ENCODE measurements at regions not wholly inside any gene's neighbourhood (a gene's known extent, or its start where the extent isn't known, plus 50 kb on each side); places are given as distances from the start of the nearest gene placed in this dataset.

DNA sequence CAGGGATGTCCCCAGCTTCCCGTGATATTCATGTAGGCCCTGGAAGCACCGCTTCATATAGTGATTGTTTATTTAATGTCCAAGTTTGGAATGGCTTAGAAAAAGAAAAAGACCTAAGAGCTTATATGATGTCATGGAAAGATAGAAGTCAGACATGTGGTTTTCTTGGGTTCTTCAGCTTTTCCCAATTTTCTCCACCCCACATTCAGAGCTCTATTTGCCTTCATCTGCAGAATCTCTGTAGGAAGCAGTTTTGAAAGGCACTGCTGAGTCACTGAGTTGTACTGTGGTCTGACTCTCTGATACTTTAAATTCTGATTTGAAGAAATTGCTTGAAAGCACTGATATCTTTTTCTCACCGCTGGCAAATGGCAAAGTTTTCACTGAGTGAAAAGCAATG is 120.6 kb upstream of the EDNRA start:
- no peaks in the 10 kb centered on the region for H3K36me3 Mint-ChIP-seq (ENCODE audit: insufficient read depth)
- DNase-seq, result no peak
- no peak overlapping the region for H3K4me3 Mint-ChIP-seq
- no peaks in the 10 kb centered on the region for H3K9me3 Mint-ChIP-seq
- ATAC-seq, result no peak
- no peaks in the 10 kb centered on the region for H3K4me1 Mint-ChIP-seq (ENCODE audit: low read depth)
- H3K27me3 Mint-ChIP-seq (ENCODE audit: low read depth), result no peaks in the 10 kb centered on the region

DNA sequence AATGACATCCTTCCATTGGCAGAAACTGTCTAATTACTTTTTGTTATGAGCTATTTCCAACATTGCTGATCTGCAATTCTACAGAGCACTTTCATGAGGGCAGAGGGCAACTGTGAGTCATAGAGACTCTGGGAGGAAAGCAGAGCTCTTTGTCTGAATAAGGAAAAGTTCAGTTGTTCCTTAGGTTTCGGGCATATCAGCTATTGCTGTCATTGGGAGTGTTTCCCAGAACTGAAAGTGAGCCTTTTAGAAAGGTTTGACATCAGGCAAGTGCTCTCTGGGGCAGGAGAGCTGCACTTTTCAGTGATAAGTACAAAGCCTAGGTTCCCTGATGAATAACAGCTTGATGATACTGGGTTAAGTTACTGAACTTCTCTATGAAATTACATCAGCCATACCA is 119.2 kb upstream of the EDNRA start:
- H3K4me3 Mint-ChIP-seq, result no peak overlapping the region
- H3K9me3 Mint-ChIP-seq, result no peaks in the 10 kb centered on the region
- H3K36me3 Mint-ChIP-seq (ENCODE audit: insufficient read depth), result no peaks in the 10 kb centered on the region
- H3K4me1 Mint-ChIP-seq (ENCODE audit: low read depth), result no peaks in the 10 kb centered on the region
- H3K27me3 Mint-ChIP-seq (ENCODE audit: low read depth), result no peaks in the 10 kb centered on the region
- DNase-seq (no peak), ATAC-seq (no peak)

DNA sequence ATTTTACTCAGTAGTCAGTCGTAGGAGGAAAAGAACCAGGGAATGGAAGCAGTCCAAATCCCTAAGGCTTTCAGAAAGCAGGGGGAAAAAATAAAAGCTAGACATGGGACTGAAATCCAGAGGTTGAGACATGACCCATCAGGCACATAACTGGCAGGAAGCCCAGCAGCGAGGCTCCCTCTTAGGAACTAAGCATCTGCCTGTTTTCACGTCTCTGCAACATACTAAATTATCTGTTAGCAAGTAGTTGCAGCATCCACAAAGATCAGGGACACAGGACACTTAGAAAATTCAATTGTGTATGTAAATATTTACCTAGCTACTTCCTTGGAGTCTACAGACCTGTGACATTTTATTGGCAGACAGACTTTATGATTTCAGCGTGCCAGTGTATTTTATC is 118.0 kb upstream of the EDNRA start:
- Mint-ChIP-seq H3K9me3 (no peaks in the 10 kb centered on the region), H3K27me3 (ENCODE audit: low read depth) (no peaks in the 10 kb centered on the region), H3K4me1 (ENCODE audit: low read depth) (no peaks in the 10 kb centered on the region), H3K4me3 (no peak overlapping the region), H3K36me3 (ENCODE audit: insufficient read depth) (no peaks in the 10 kb centered on the region)
- DNase-seq (no peak), ATAC-seq (no peak)

DNA sequence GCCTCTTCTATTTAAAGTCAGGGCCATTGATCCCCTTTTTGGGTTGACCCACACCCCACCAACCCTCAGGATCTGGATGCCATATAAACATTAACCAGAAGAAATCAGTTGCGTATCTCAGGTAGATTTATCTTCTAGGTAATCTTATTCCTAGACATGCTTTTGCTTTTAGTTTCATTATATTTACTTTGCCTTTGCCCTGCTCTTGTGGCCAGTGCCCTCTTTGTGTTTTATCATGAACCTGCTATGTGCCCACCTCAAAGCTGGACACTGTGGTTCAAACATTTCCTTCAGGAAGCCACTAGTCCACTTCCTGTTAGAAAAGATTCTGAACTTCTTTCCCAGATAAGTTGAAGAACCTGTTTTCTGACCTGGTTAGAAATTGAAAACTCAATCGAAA is 117.4 kb upstream of the EDNRA start:
- Mint-ChIP-seq H3K4me3 (no peak overlapping the region), H3K36me3 (ENCODE audit: insufficient read depth) (no peaks in the 10 kb centered on the region), H3K27me3 (ENCODE audit: low read depth) (no peaks in the 10 kb centered on the region), H3K4me1 (ENCODE audit: low read depth) (no peaks in the 10 kb centered on the region), H3K9me3 (no peaks in the 10 kb centered on the region)
- DNase-seq, result no peak
- no peak for ATAC-seq

DNA sequence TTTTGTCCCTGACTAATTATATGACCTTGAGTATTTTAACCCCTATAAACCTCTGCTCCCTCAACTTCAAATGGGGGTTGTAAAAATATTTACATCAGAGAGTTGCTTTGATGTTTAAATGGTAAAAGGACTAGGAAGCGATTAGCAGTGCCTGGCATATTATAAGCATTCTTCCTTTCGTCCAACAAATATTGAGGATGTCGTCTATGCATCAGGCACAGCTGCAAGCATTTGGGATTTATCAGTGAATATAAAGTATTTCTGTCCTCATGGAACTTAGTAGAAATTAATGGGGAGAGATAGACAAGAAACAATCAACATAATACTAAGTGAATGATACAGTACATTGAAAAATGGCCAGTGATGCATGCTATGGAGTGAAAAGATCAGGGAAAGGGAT is 115.5 kb upstream of the EDNRA start:
- DNase-seq (no peak), ATAC-seq (no peak)
- H3K4me1 Mint-ChIP-seq (ENCODE audit: low read depth), result no peaks in the 10 kb centered on the region
- H3K27me3 Mint-ChIP-seq (ENCODE audit: low read depth), result no peaks in the 10 kb centered on the region
- no peaks in the 10 kb centered on the region for H3K9me3 Mint-ChIP-seq
- no peaks in the 10 kb centered on the region for H3K36me3 Mint-ChIP-seq (ENCODE audit: insufficient read depth)
- H3K4me3 Mint-ChIP-seq, result no peak overlapping the region

DNA sequence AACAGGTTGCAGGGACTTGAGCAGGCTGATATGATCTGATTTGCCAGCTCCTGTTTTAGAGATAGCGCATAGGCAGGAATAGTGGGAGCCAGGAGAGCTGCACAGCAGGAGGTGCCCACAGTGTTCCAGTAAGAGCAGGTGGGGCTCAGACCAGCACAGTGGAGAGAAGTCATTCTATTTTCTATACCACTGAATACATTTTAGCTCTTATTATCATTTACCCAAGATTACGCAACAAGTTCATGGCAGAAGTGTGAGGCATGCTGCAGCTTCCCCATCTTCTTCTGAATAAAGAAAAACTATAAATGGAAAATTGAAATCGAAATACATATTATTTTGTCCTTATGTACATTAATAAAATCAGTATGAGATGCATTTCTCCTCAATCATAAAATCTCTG is 114.7 kb upstream of the EDNRA start:
- H3K4me3 Mint-ChIP-seq, result no peak overlapping the region
- no peak for ATAC-seq
- no peak for DNase-seq
- no peaks in the 10 kb centered on the region for H3K4me1 Mint-ChIP-seq (ENCODE audit: low read depth)
- no peaks in the 10 kb centered on the region for H3K9me3 Mint-ChIP-seq
- H3K27me3 Mint-ChIP-seq (ENCODE audit: low read depth), result no peaks in the 10 kb centered on the region
- no peaks in the 10 kb centered on the region for H3K36me3 Mint-ChIP-seq (ENCODE audit: insufficient read depth)

DNA sequence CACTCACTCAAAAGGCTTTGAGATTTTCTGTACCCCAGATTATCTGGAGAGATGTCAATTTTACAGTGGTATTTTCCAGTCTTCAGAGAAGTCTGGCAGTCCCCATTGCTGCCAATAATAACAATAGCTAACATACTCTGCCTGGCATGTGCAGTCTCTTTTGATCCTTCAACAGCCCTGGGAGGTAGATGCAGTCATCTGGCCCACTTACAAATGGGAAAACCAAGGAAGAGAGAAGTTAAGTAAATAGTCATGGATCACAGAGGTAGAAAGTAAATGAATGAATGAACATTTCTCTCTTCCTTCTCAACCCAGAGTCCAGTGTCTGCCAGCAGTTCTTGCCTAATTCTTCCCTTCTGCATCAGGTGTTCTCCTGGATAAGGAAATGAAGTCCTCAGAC is 113.0 kb upstream of the EDNRA start:
- Mint-ChIP-seq H3K36me3 (ENCODE audit: insufficient read depth) (no peaks in the 10 kb centered on the region), H3K9me3 (peaks cover 3% of the 10 kb centered on the region), H3K27me3 (ENCODE audit: low read depth) (no peaks in the 10 kb centered on the region), H3K4me1 (ENCODE audit: low read depth) (no peaks in the 10 kb centered on the region), H3K4me3 (no peak overlapping the region)
- DNase-seq (no peak), ATAC-seq (no peak)

DNA sequence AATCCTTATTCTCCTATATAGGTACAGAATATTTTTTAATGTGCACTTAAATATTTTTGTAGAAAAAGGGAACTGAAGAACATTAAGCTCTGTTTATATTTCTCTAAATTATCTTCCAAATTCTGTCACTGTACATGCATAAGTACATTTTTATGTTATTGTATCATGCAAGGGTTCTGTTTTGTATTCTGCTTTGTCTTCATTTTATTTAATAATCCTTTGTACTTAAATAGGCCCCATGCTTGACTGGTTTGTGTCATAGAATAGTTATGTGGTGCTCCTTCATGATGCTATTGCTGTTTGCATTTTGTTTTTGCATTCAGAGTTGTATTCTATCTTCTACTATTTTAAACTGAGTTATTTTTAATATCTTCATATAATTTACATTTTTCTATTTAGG is 111.9 kb upstream of the EDNRA start:
- Mint-ChIP-seq H3K4me3 (no peak overlapping the region), H3K36me3 (ENCODE audit: insufficient read depth) (no peaks in the 10 kb centered on the region), H3K9me3 (peaks cover 3% of the 10 kb centered on the region), H3K4me1 (ENCODE audit: low read depth) (no peaks in the 10 kb centered on the region), H3K27me3 (ENCODE audit: low read depth) (no peaks in the 10 kb centered on the region)
- no peak for ATAC-seq
- no peak for DNase-seq

DNA sequence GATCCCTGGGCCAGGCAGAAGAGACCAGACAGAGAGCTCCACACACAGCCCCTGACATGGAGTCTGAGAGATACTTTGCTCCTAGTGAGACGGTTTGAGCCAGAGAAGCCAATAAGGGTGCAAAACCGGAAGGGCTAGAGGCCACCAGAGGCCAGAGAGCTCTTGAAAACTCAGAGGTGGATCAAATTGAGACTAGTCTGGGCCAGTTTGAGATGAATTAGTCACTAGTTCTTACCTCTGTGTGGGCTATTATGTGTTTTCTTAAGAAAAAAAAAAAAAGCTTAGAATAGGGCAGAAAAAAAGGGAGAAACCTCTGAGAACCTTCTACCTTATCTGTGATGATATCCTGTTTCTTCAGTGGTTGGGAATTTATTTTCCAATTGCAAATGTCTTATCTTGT is 110.4 kb upstream of the EDNRA start:
- H3K4me3 Mint-ChIP-seq, result no peak overlapping the region
- no peaks in the 10 kb centered on the region for H3K27me3 Mint-ChIP-seq (ENCODE audit: low read depth)
- H3K36me3 Mint-ChIP-seq (ENCODE audit: insufficient read depth), result no peaks in the 10 kb centered on the region
- H3K9me3 Mint-ChIP-seq, result peaks cover 3% of the 10 kb centered on the region
- no peaks in the 10 kb centered on the region for H3K4me1 Mint-ChIP-seq (ENCODE audit: low read depth)
- DNase-seq (no peak), ATAC-seq (no peak)

DNA sequence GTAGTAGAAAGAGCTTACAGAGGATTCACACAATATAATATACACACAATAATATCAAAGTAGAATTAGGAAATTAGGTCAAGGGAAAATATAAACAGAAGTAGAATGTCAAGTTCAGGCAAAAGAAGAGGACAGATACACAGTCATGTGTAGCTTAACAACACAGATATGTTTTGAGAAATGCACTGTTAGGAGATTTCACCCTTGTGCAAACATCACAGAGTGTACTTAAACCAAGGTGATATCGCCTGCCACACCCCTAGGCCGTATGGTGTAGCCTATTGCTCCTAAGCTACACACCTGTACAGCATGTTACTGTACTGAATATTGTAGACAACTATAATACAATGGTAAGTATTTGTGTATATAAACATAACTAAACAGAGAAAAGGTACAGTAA is 110.0 kb upstream of the EDNRA start:
- DNase-seq (no peak), ATAC-seq (no peak)
- H3K36me3 Mint-ChIP-seq (ENCODE audit: insufficient read depth), result no peaks in the 10 kb centered on the region
- peaks cover 3% of the 10 kb centered on the region for H3K9me3 Mint-ChIP-seq
- no peak overlapping the region for H3K4me3 Mint-ChIP-seq
- H3K4me1 Mint-ChIP-seq (ENCODE audit: low read depth), result no peaks in the 10 kb centered on the region
- H3K27me3 Mint-ChIP-seq (ENCODE audit: low read depth), result no peaks in the 10 kb centered on the region

DNA sequence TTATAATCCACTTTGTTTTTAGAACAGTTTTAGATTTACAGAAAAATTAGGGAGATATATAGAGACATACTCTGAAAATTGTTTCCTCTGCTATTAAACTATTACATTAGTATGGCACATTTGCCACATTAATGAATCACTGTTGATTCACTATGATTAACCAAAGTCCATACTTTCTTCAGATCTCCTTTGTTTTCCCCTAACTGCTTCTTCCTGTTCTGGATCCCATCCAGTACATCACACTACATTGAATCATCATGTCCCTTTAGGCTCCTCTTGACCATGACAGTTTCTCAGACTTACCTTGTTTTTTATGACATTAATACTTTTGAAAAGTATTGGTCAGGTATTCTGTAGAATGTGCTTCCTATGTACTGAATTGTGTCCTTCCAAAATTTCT is 109.2 kb upstream of the EDNRA start:
- Mint-ChIP-seq H3K4me1 (ENCODE audit: low read depth) (no peaks in the 10 kb centered on the region), H3K4me3 (no peak overlapping the region), H3K27me3 (ENCODE audit: low read depth) (no peaks in the 10 kb centered on the region), H3K9me3 (peaks cover 3% of the 10 kb centered on the region), H3K36me3 (ENCODE audit: insufficient read depth) (no peaks in the 10 kb centered on the region)
- no peak for DNase-seq
- ATAC-seq, result no peak

DNA sequence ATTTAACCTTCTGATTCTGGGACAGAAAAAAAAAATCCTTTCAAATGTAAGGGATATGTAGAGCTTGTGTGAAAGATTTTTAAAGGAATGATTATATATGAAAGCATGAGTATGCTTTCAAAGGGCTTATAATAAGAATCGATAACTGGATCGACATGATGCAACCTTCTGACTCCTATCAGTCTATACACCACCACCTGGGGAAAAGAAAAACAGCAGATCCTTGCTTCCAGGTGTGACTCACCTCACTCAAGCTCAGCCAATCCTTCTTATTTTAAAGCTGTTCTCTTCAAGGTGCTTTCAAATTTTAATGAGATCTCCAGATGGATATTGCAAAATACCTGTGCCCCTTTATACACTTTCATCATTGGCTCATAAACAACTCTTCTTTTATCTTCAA is 102.1 kb upstream of the EDNRA start:
- Mint-ChIP-seq H3K9me3 (peaks cover 3% of the 10 kb centered on the region), H3K4me1 (ENCODE audit: low read depth) (no peaks in the 10 kb centered on the region), H3K4me3 (no peak overlapping the region), H3K27me3 (ENCODE audit: low read depth) (no peaks in the 10 kb centered on the region), H3K36me3 (ENCODE audit: insufficient read depth) (no peaks in the 10 kb centered on the region)
- DNase-seq, result no peak
- no peak for ATAC-seq

DNA sequence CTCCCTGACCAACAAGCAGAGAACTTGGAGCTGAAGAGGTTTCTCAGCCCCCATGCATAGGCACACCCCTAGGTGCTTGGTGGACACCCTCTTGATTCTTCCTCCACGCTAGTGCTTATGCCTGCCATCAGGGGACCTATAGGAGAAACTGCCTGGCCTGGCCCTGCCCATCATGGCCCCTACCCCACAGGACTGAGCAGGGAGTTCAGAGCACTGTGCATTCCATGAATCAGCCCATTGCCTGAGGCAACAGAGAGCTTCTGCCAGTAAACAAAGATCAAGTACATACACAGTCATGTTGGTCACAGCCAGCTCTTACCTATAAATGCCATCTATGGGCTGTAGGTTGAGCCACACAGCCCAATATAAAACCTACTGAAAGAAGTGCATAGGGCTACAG is 99.1 kb upstream of the EDNRA start:
- DNase-seq (no peak), ATAC-seq (no peak)
- Mint-ChIP-seq H3K27me3 (ENCODE audit: low read depth) (no peaks in the 10 kb centered on the region), H3K4me1 (ENCODE audit: low read depth) (no peaks in the 10 kb centered on the region), H3K9me3 (peaks cover 3% of the 10 kb centered on the region), H3K4me3 (no peak overlapping the region), H3K36me3 (ENCODE audit: insufficient read depth) (no peaks in the 10 kb centered on the region)

DNA sequence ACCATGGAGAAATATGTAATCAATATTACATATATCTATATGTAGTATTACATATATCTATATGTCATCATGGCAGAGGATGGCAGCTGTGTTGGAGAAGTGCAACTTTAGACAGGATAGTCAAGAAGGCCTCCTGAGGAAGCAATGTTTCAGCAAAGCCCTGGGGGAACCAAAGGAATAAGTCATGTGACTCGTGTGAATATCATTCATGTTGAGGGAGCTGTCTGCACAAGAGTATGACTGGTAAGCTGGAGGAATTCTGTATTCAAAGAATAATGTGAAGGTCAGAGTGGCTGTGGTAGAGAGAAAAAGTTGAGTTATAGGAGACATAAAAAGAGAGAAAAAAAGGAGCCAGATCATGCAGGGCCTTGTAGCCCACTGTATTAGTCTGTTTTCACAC is 92.9 kb upstream of the EDNRA start:
- no peaks in the 10 kb centered on the region for H3K9me3 Mint-ChIP-seq
- no peaks in the 10 kb centered on the region for H3K36me3 Mint-ChIP-seq (ENCODE audit: insufficient read depth)
- no peak for DNase-seq
- no peak for ATAC-seq
- H3K4me1 Mint-ChIP-seq (ENCODE audit: low read depth), result no peaks in the 10 kb centered on the region
- no peaks in the 10 kb centered on the region for H3K27me3 Mint-ChIP-seq (ENCODE audit: low read depth)
- no peak overlapping the region for H3K4me3 Mint-ChIP-seq

DNA sequence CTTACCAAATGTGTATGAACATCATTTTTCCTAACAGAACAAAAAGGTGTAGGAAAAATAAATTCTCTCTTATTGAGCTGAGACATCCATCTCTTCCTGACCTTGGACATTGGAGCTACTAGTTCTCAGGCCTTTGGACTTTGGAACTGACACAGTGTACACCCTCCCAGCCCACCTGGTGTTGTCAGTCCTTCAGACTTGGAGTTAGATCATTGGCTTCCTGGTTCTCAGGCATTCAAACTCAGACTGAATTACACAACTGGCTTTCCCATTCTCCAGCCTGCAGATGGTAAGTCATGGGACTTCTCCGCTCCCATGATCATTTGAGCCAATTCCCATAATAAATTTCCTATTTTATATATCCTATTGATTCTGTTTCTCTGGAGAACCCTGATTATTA is 84.8 kb upstream of the EDNRA start:
- Mint-ChIP-seq H3K4me3 (no peak overlapping the region), H3K27me3 (ENCODE audit: low read depth) (no peaks in the 10 kb centered on the region), H3K9me3 (peaks cover 6% of the 10 kb centered on the region), H3K36me3 (ENCODE audit: insufficient read depth) (no peaks in the 10 kb centered on the region), H3K4me1 (ENCODE audit: low read depth) (no peaks in the 10 kb centered on the region)
- DNase-seq (no peak), ATAC-seq (no peak)

DNA sequence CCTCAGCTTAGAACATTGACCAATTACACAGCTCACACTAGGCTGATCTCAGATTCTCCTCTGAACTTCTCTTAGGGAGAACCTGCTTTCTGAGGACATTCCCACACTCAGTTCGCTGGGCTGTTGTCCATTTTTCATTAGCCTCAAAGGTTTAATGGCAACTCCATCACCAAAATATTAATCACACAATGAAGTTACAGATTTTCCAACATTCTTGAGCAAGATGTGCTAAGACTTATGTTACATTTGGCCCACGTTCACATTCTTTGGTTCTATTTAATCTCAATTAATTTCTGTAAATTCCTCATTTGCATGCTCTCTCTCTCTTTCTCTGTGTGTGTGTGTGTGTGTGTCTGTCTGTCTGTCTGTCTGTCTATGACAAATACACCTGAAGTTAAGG is 82.3 kb upstream of the EDNRA start:
- DNase-seq (no peak), ATAC-seq (no peak)
- no peak overlapping the region for H3K4me3 Mint-ChIP-seq
- H3K27me3 Mint-ChIP-seq (ENCODE audit: low read depth), result no peaks in the 10 kb centered on the region
- peaks cover 6% of the 10 kb centered on the region for H3K9me3 Mint-ChIP-seq
- H3K4me1 Mint-ChIP-seq (ENCODE audit: low read depth), result no peaks in the 10 kb centered on the region
- H3K36me3 Mint-ChIP-seq (ENCODE audit: insufficient read depth), result no peaks in the 10 kb centered on the region

All from activated T-cell treated with anti-CD3 and anti-CD28 coated beads, Interleukin-2, amount 50 U/mL, for 4 hours (primary cell).